Forelimb muscle (tissue), 1 donor: ENCODE measurements at regions not wholly inside any gene's neighbourhood (a gene's known extent, or its start where the extent isn't known, plus 50 kb on each side); places are given as distances from the start of the nearest gene placed in this dataset.
"Not testable (repeated sequence)": the region's sequence is repeated elsewhere in the genome, so short reads cannot be mapped to it uniquely, and the experiment has no call there.

Experiments
- DNase-seq: peaks from one replicate; pipeline ENCODE4 v3.0.0-alpha.2; 2013; ENCODE audit warnings: low read depth

GRCh38 chr4:1589098-1589497 is 95.0 kb downstream of the FAM53A start:
- DNase-seq: no peak

DNA sequence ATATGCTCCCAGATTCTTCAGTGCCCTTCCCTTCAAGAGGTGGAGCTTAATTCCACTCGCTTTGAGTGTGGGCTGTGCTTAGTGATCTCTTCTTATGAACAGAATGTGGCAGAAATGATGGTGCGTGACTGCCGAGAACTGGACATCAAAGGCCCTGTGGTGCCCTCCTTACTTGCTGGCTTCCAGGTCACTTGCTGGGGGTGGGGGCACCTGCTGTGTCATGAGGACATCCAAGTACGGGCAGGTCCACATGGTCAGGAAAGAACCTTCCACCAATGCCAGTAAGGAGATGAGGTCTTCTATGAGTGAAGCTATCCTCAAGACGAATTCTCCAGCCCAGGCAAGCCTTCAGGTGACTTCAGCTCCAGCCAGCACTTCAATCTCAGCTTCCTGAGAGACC is 95.8 kb downstream of the FAM53A start:
- DNase-seq: no peak

GRCh38 chr4:1584498-1584897 is 99.6 kb downstream of the FAM53A start:
- DNase-seq: no peak

GRCh38 chr4:1583859-1584258 is 100.3 kb downstream of the FAM53A start:
- no peak for DNase-seq

DNA sequence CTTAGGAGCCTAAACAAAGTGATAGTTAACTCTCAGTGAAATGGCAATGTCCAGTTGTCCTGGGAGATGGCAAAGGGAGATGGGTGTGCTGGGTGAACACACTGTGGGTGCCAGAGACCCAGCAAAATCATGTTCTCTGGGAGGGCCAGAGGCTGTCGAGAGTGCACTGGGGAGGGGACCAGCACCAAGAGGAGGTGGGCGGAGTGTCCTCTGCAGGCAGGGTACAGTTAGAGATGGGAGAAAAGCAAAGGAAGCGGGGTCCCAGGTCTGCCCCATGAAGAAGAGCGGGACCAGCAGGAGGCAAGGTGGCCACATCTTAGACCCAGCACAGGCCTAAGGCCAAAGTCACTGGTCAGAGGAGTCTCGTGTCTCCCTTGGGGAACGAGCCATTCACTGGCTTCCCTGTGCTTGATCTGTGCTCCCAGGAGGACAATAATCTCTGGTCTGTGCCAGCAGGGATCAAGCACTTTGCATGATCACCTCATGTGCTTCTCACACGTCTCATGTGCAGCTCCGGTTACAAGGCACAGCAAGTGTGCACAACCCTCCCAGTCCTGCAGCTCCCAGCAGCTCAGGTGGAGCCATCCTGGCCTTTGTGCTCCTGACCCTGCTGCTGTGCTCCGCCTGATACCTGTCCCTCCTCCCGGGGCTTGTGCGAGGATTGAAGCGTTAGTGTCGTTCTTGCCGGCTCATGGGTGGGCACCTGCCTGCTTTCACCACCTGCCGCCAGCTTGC is 100.9 kb downstream of the FAM53A start:
- DNase-seq: no peak

DNA sequence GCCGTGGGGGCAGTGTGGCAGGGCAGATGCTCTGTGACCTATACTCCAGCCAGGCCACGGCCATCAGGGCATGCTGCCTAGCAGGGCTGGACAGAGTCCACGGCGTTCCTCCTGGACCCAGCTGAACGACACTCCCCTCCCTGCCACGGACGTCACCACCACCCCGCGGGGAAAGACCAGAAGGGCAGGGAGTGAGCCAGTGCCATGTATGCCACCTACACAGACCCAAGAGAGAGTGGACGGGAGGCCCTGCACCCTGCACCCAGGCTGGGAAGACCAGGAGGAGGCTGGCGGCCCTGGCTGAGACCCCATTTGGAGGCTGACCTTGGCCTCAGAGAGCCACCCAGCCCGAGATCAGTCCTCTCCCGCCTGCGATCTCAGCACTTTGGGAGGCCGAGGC is 101.9 kb downstream of the FAM53A start:
- DNase-seq: no peak

GRCh38 chr4:1581164-1581894 is 102.8 kb downstream of the FAM53A start:
- DNase-seq: not testable (repeated sequence)

DNA sequence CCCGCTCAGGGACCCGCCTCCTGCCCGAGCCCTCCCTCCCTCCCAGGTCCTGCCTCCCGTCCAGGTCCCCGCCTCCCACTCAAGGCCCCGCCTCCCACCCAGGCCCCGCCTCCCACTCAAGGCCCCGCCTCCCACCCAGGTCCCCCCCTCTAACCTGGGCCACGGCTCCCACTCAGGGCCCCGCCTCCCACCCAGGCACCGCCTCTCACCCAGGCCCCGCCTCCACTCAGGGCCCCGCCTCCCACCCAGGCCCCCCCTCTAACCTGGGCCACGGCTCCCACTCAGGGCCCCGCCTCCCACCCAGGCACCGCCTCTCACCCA is 103.5 kb downstream of the FAM53A start:
- DNase-seq: not testable (repeated sequence)

DNA sequence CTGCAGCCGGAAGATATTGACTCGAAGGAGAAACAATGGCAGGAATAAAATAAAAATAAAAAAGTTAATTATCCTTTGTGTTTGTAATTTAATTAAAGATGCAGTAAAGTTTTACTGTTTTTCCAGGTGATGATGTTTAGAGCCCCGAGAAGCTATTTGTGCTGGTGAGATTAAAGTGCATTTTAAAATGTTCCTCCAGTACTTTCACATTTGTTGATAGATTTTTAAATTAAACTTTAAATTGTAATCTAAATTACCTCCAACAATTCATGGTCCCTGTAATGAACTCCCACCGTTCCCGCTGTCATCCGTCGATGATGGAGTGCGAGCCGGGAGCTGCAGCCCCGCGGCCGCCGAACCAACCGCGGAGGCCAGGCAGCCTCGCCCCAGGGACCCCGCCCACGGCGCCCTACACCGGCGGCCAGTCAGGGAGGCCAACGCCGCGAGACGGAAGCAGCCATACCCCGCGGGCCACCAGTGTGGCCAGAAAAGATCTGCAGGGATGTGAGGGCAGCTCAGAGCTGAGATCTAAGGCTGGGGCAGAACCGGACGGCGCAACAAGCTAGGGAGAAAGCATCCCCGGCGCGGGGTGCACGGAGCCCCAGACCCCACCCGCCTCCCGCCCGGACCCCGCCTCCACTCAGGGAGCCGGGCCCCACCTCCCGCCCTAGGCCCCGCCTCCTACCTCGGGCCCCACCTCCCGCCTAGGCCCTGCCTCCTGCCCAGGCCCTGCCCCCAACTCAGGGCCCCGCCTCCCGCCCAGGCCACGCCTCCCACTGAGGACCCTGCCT is 104.0 kb downstream of the FAM53A start:
- DNase-seq: no peak

GRCh38 chr4:1579001-1579900 is 104.9 kb downstream of the FAM53A start:
- DNase-seq: no peak

DNA sequence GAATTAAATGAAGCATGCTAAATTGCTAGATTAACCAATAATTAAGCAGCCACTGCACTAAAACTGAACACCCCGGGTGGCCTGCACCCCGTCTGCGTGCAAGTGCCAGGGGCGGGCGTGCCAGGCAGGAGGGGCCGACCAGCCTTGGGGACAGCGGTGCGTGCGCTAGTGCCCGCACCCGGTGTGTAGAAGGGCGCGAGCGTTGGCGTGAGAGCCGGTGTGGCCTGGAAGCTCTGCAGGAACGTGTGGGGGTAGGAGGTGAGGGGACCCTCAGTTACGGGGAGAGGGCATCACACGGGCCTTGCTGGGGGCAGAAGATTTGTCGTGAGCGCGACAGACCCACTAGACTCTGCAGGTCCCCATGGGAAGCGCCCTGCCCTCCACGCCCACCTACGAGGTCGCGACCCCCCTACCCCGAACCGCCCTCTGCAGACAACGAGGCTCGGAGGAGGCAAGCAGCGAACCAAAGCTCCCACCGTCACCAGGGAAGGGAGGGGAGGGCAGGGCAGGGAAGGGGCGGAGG is 105.8 kb downstream of the FAM53A start:
- DNase-seq: no peak

DNA sequence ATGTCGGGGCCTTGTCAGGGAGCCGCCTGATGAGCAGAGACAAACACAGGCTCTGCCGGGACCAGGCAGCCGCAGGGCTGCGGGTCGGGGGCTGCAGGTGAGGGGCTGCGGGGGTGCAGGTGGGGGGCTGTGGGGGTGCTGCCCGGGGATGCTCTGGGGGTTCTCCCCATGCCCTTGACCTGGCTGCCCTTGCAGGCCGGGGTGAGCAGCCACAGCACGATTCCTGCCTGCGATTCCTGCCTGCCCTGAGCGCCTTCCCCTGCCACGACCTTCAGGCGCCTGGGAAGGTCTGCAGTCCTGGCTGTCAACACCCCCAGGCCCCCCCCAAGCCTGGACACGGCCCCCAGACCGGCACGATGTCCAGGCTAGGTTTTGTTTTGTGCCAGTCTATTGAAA is 106.3 kb downstream of the FAM53A start:
- DNase-seq: no peak

DNA sequence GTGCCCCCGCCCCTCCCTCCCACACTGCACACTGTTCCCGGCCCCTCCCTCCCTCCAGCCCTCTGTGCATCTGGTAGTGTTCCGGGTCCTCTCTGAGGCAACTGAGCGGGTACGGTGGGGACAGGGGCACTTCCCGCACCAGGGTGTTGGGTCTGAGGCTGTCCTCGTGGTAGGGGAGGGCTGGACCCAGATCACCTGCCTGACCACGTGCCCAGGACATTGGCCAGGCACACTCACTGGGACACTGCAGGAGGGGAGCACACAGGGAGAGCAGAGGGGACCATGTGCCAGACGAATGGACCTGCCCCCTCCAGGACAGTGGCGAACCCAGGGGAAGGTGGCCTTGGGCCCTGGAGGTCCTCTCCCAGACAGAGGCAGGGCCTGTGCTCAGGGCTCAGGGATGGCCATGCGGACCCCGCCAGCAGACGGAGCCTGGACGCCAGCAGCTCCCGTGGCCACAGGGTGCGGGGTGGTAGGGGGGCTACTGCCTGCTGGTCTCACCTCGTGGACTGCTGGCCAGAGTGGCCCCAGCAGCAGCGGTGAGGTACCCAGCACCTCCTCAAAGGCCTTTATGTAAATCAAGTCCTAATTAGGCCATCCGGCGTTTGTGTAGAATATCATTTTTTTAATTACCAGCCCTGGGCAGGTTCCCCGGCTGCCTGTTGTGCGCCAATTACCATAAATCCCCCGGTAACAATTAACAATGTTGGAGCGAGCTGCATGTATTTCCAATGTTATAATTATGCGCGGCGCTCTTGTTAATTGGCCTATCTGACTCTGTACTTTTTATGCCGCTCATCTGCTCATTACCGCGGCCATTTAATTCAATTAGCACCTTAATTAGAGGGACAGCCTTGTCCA is 106.9 kb downstream of the FAM53A start:
- DNase-seq: no peak

GRCh38 chr4:1576304-1576960 is 107.7 kb downstream of the FAM53A start:
- DNase-seq: no peak

DNA sequence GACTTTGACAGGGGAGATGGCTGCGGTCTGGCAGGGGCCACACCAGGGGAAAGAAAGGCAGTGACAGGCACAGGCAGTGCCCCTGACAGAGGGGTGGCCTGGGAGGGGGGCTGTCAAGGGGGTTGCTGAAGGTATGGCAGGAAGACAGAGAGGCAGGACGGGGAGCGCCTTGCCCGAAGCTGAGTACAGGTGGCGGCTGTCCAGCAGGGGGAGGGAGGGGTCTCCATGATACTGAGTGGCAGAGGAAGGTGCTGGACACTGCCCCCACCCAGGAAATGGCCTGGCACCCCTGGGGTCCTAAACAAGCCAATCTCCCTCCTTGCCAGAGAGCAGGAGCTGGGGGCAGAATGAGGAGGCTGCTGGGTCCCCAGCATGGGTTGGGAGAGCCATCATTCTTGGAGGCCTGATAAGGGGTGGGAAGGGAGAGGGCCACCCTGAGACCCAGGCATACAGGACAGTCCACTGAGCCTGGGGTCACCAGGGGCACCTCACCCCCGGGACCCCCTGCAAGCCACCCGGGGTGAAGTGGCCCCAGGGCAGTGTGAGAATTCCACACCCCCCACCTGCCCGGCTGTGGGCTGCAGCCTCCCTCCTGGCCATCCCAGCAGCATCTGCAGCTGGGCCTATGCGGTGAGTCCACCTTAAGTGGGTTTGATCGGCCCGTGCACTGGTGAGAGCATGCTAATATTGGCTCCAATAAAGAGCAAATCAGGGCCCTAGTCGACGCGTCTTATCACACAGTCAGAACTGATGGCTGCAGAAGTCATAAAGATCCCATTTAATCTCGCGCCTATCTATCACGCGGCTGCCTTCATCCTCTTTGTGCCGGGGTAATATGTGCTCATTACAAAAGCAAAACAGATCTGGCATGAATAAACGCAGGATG is 108.5 kb downstream of the FAM53A start:
- DNase-seq: no peak

DNA sequence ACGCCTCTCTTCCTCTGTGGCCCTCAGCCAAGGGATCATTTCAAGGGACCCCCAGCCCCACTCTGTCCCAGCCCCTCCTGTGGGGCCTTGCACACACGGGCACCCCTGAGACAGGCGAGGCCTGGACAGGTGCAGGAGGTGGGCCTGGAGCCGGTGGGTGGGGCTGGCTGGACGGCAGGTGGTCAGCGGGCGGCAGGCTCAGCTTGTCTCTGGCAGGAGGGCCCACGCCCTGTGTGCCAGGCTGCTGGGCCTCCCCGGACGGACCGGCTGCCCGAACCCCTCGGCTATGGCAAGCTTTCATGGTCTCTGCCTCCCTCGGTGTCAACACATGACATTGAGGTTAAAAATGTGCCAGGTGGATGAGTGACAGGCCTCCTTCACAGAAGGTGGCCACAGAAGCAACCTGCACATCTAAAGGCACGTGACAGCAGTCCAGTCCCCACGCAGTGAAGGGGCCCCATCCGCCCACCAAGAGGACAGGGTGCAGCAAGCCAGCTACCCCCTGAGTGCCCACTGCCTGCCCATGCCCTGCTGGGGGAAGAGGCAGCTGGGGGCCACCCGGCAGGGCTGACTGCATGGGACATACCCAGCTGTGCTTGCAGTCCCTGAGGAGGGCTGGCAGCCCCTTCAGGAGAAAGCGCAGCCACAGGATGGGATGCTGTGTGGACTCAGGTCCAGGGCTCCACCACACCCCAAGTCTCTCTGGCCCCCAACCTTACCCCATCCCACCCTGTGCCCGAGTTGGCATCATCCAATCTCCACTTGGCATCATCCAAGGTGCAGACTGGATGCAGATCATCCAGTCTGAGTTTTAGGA is 109.3 kb downstream of the FAM53A start:
- DNase-seq: no peak

- DNase-seq: no peak
Observed at GRCh38 chr4:1573830-1574459, 110.2 kb downstream of the FAM53A start.
